ENCODE measurements at regions not wholly inside any gene's neighbourhood (a gene's known extent, or its start where the extent isn't known, plus 50 kb on each side); places are given as distances from the start of the nearest gene placed in this dataset.

- TF ChIP-seq, protein P1, sequence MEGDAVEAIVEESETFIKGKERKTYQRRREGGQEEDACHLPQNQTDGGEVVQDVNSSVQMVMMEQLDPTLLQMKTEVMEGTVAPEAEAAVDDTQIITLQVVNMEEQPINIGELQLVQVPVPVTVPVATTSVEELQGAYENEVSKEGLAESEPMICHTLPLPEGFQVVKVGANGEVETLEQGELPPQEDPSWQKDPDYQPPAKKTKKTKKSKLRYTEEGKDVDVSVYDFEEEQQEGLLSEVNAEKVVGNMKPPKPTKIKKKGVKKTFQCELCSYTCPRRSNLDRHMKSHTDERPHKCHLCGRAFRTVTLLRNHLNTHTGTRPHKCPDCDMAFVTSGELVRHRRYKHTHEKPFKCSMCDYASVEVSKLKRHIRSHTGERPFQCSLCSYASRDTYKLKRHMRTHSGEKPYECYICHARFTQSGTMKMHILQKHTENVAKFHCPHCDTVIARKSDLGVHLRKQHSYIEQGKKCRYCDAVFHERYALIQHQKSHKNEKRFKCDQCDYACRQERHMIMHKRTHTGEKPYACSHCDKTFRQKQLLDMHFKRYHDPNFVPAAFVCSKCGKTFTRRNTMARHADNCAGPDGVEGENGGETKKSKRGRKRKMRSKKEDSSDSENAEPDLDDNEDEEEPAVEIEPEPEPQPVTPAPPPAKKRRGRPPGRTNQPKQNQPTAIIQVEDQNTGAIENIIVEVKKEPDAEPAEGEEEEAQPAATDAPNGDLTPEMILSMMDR (optimal IDR thresholded peaks at IDR 0.05 in 1 of 3, IDR thresholded peaks at IDR 0.05 in 1 of 3, conservative IDR thresholded peaks at IDR 0.05 in 1 of 3; ENCODE audit: extremely low read depth in 1 of 3, insufficient read depth in 2 of 3, low read length in 3 of 3): no peak
- TF ChIP-seq EZH2 (IDR thresholded peaks at IDR 0.05; ENCODE audit: low read length): no peak
Measured at GRCh38 chr18:70536370-70537062, 247.7 kb downstream of the SOCS6 start.
